Lower leg skin (tissue), 3 donors: ENCODE measurements at regions not wholly inside any gene's neighbourhood (a gene's known extent, or its start where the extent isn't known, plus 50 kb on each side); places are given as distances from the start of the nearest gene placed in this dataset.

Experiments
- CTCF ChIP-seq, 3 donors: fragments of 450-650 bp; IDR thresholded peaks; one replicate each; pipeline ENCODE4 v1.5.1; 2016; ENCODE audit warnings: antibody characterized with exemption in 3 of 3, mild to moderate bottlenecking in 3 of 3, moderate library complexity in 2 of 3
- POLR2A ChIP-seq, 2 donors: fragments of 450-650 bp; IDR thresholded peaks; one replicate each; pipeline ENCODE4 v1.6.1; 2016 to 2017; ENCODE audit warnings: antibody characterized with exemption in 2 of 2, mild to moderate bottlenecking in 1 of 2, moderate library complexity in 1 of 2

GRCh38 chr3:164407111-164407510 lies 671.2 kb downstream of the SI start:
- TF ChIP-seq CTCF (IDR thresholded peaks at IDR 0.05) = no peak
- no peak for TF ChIP-seq POLR2A (IDR thresholded peaks at IDR 0.05)
